NCI-H1694 treated with DMSO at 0.1 percent for 48 hours (cell line): ENCODE measurements at regions not wholly inside any gene's neighbourhood (a gene's known extent, or its start where the extent isn't known, plus 50 kb on each side); places are given as distances from the start of the nearest gene placed in this dataset.

Source experiments
- DNase-seq: peaks from one replicate; lab custom pipeline; 2025; lab: John Stamatoyannopoulos, UW

- DNase-seq: no peak
These were observed 317.0 kb upstream of the MPDZ start for GRCh38 chr9:13596383-13596970.

GRCh38 chr9:13590996-13591395 lies 311.5 kb upstream of the MPDZ start:
- no peak for DNase-seq

GRCh38 chr9:13589034-13589737 lies 309.7 kb upstream of the MPDZ start:
- no peak for DNase-seq

- no peak for DNase-seq
These were observed 308.9 kb upstream of the MPDZ start for GRCh38 chr9:13588151-13589033.

- DNase-seq: no peak
These were observed 308.1 kb upstream of the MPDZ start for GRCh38 chr9:13587571-13587970.

GRCh38 chr9:13586587-13587374 lies 307.3 kb upstream of the MPDZ start:
- no peak for DNase-seq

- no peak for DNase-seq
These were observed 301.3 kb upstream of the MPDZ start for GRCh38 chr9:13580760-13581159.

GRCh38 chr9:13580131-13580530 lies 300.6 kb upstream of the MPDZ start:
- DNase-seq: no peak

GRCh38 chr9:13576101-13576500 lies 296.6 kb upstream of the MPDZ start:
- DNase-seq: no peak

- no peak for DNase-seq
These were observed 296.1 kb upstream of the MPDZ start for GRCh38 chr9:13575558-13575957.

GRCh38 chr9:13570068-13570974 lies 290.8 kb upstream of the MPDZ start:
- DNase-seq: no peak

- DNase-seq: peak; percentile 64
These were observed 290.1 kb upstream of the MPDZ start for GRCh38 chr9:13569602-13570067.

- peak; percentile 79 for DNase-seq
These were observed 289.5 kb upstream of the MPDZ start for GRCh38 chr9:13568841-13569601.

GRCh38 chr9:13568405-13568804 lies 288.9 kb upstream of the MPDZ start:
- peak; percentile 49 for DNase-seq

- no peak for DNase-seq
These were observed 288.3 kb upstream of the MPDZ start for GRCh38 chr9:13567833-13568232.

- no peak for DNase-seq
These were observed 278.3 kb upstream of the MPDZ start for GRCh38 chr9:13557746-13558145.

GRCh38 chr9:13556656-13557055 lies 277.2 kb upstream of the MPDZ start:
- DNase-seq: no peak

GRCh38 chr9:13555989-13556500 lies 276.6 kb upstream of the MPDZ start:
- DNase-seq: no peak

GRCh38 chr9:13555516-13555915 lies 276.0 kb upstream of the MPDZ start:
- DNase-seq: no peak

GRCh38 chr9:13554626-13555025 lies 275.1 kb upstream of the MPDZ start:
- DNase-seq: no peak
